PC-3 (cell line): ENCODE measurements at regions not wholly inside any gene's neighbourhood (a gene's known extent, or its start where the extent isn't known, plus 50 kb on each side); places are given as distances from the start of the nearest gene placed in this dataset.

Experiments
- ATAC-seq: fragments of 200-7000 bp; cut with Tn5 transposase; 2 replicates; pipeline ENCODE4 v1.9.1; 2020; ENCODE audit warnings: mild to moderate bottlenecking, moderate library complexity
- BruUV-seq: library from RNA; stranded (reverse); fragments of 400-500 nt; replicated peaks from 2 replicates; lab custom pipeline; 2021; lab: Mats Ljungman, UMichigan
- CTCF ChIA-PET: fragments of 300-600 bp; sonication (Branson Sonifier 250); formaldehyde crosslinking; loops from one replicate; lab custom pipeline; 2022; ENCODE audit warnings: antibody characterized with exemption; lab: Charles Lee
- POLR2A ChIA-PET: fragments of 300-600 bp; sonication (Branson Sonifier 250); formaldehyde crosslinking; loops from one replicate; lab custom pipeline; 2022; ENCODE audit warnings: antibody characterized with exemption; ENCODE audit not compliant: unreplicated experiment; lab: Charles Lee
- DNase-seq: peaks from one replicate; pipeline ENCODE4 v3.0.0-alpha.2; 2015
- H2AFZ ChIP-seq: fragments of 300-600 bp; sonication (generic); 2 replicates; pipeline ENCODE4 v1.6.0; 2016; ENCODE audit warnings: antibody characterized with exemption, low read length
- H3F3A ChIP-seq: fragments of 300-600 bp; sonication (generic); one replicate; pipeline ENCODE4 v1.6.0; 2017; ENCODE audit warnings: antibody characterized with exemption, low read length, control low read depth, mild to moderate bottlenecking; ENCODE audit not compliant: unreplicated experiment
- H3K27ac ChIP-seq: fragments of 300-600 bp; sonication (generic); 2 replicates; pipeline ENCODE4 v1.5.1; 2016; ENCODE audit warnings: mild to moderate bottlenecking, low read length
- H3K27me3 ChIP-seq: fragments of 300-600 bp; sonication (generic); 2 replicates; pipeline ENCODE4 v1.6.1; 2016; ENCODE audit warnings: low read length, mixed read lengths
- H3K36me3 ChIP-seq: fragments of 300-600 bp; sonication (generic); 2 replicates; pipeline ENCODE4 v1.6.1; 2016; ENCODE audit warnings: low read depth, mixed run types, low read length, mixed read lengths
- H3K4me1 ChIP-seq: fragments of 300-600 bp; sonication (generic); 2 replicates; pipeline ENCODE4 v1.5.1; 2016; ENCODE audit warnings: low read length; ENCODE audit not compliant: insufficient read depth
- H3K4me2 ChIP-seq: fragments of 300-600 bp; sonication (generic); 2 replicates; pipeline ENCODE4 v1.6.0; 2016; ENCODE audit warnings: low read length
- H3K4me3 ChIP-seq: fragments of 300-600 bp; sonication (generic); 2 replicates; pipeline ENCODE4 v1.5.1; 2016; ENCODE audit warnings: mild to moderate bottlenecking, low read length, mixed read lengths
- H3K79me2 ChIP-seq: fragments of 300-600 bp; sonication (generic); 2 replicates; pipeline ENCODE4 v1.6.1; 2017; ENCODE audit warnings: low read length, mixed read lengths
- H3K9ac ChIP-seq: fragments of 300-600 bp; sonication (generic); 2 replicates; pipeline ENCODE4 v1.6.0; 2016; ENCODE audit warnings: mild to moderate bottlenecking, low read length
- H3K9me2 ChIP-seq: fragments of 300-600 bp; sonication (generic); replicated peaks from 2 replicates; pipeline ENCODE4 v1.6.1; 2016; ENCODE audit warnings: mixed run types, low read length, mixed read lengths
- H3K9me3 ChIP-seq: fragments of 300-600 bp; sonication (generic); 2 replicates; pipeline ENCODE4 v1.6.1; 2016; ENCODE audit warnings: low read length, mixed read lengths
- H4K20me1 ChIP-seq: fragments of 300-600 bp; sonication (generic); 2 replicates; pipeline ENCODE4 v1.6.1; 2016; ENCODE audit warnings: low read length, mixed read lengths
- EZH2 ChIP-seq: fragments of 300-600 bp; sonication (generic); IDR thresholded peaks from one replicate; pipeline ENCODE4 v1.6.1; 2017; ENCODE audit warnings: antibody characterized with exemption, mild to moderate bottlenecking, low read length; ENCODE audit not compliant: unreplicated experiment
- EZH2phosphoT487 ChIP-seq: fragments of 300-600 bp; sonication (generic); IDR thresholded peaks from 2 replicates; pipeline ENCODE4 v1.6.1; 2018; ENCODE audit warnings: mild to moderate bottlenecking, antibody characterized with exemption, low read length, borderline replicate concordance
- intact Hi-C: fragments of 100-400 bp; cut with micrococcal nuclease; formaldehyde crosslinking; loops from 2 replicates; pipeline ENCODE4 v1.9.0; 2023
- TF ChIP-seq, protein P1 (sequence below): fragments of 300-600 bp; sonication (generic); conservative IDR thresholded peaks from 2 replicates; pipeline ENCODE4 v1.5.1; 2017; ENCODE audit warnings: antibody characterized with exemption, low read depth, mild to moderate bottlenecking, low read length

GRCh38 chr20:11032611-11033010 is 358.8 kb upstream of the JAG1 start:
- H3K27ac ChIP-seq, result no peak overlapping the region
- no peaks in the 10 kb centered on the region for H3K4me1 ChIP-seq
- no TSS peak for BruUV-seq
- intact Hi-C loops, result no loop called here
- no peaks in the 10 kb centered on the region for H3K9me2 ChIP-seq
- no peak overlapping the region for H3K9ac ChIP-seq
- CTCF ChIA-PET, result no interaction called here
- DNase-seq, result no peak
- POLR2A ChIA-PET, result no interaction called here
- no peak for ATAC-seq
- H4K20me1 ChIP-seq, result no peaks in the 10 kb centered on the region
- H3K27me3 ChIP-seq, result no peaks in the 10 kb centered on the region
- H3K4me2 ChIP-seq, result no peak overlapping the region
- no peak overlapping the region for H2AFZ ChIP-seq
- H3F3A ChIP-seq, result no peaks in the 10 kb centered on the region
- no peaks in the 10 kb centered on the region for H3K36me3 ChIP-seq
- no peaks in the 10 kb centered on the region for H3K79me2 ChIP-seq
- no peak overlapping the region for H3K4me3 ChIP-seq
- 0 out of 2 replicates have a peak, but pooled peaks cover 3% of the 10 kb centered on the region for H3K9me3 ChIP-seq
- TF ChIP-seq EZH2phosphoT487, result no peak
- TF ChIP-seq, protein P1, sequence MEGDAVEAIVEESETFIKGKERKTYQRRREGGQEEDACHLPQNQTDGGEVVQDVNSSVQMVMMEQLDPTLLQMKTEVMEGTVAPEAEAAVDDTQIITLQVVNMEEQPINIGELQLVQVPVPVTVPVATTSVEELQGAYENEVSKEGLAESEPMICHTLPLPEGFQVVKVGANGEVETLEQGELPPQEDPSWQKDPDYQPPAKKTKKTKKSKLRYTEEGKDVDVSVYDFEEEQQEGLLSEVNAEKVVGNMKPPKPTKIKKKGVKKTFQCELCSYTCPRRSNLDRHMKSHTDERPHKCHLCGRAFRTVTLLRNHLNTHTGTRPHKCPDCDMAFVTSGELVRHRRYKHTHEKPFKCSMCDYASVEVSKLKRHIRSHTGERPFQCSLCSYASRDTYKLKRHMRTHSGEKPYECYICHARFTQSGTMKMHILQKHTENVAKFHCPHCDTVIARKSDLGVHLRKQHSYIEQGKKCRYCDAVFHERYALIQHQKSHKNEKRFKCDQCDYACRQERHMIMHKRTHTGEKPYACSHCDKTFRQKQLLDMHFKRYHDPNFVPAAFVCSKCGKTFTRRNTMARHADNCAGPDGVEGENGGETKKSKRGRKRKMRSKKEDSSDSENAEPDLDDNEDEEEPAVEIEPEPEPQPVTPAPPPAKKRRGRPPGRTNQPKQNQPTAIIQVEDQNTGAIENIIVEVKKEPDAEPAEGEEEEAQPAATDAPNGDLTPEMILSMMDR, result no peak
- no peak for TF ChIP-seq EZH2

- H3K9ac ChIP-seq, result no peak overlapping the region
- TF ChIP-seq, protein P1, result no peak
- TF ChIP-seq EZH2phosphoT487 (no peak), EZH2 (no peak)
- H3F3A ChIP-seq, result no peaks in the 10 kb centered on the region
- H3K27me3 ChIP-seq, result no peaks in the 10 kb centered on the region
- no peak overlapping the region for H3K27ac ChIP-seq
- ChIA-PET POLR2A (no interaction called here), CTCF (no interaction called here)
- intact Hi-C loops, result no loop called here
- H3K36me3 ChIP-seq, result no peaks in the 10 kb centered on the region
- H3K9me3 ChIP-seq, result 0 out of 2 replicates have a peak, but pooled peaks cover 3% of the 10 kb centered on the region
- no peaks in the 10 kb centered on the region for H4K20me1 ChIP-seq
- H3K79me2 ChIP-seq, result no peaks in the 10 kb centered on the region
- H3K4me3 ChIP-seq, result no peak overlapping the region
- no peak overlapping the region for H2AFZ ChIP-seq
- no peaks in the 10 kb centered on the region for H3K4me1 ChIP-seq
- DNase-seq (no peak), ATAC-seq (no peak)
- H3K4me2 ChIP-seq, result no peak overlapping the region
- no TSS peak for BruUV-seq
- no peaks in the 10 kb centered on the region for H3K9me2 ChIP-seq
Observed at GRCh38 chr20:11034025-11034424, 360.2 kb upstream of the JAG1 start.

DNA sequence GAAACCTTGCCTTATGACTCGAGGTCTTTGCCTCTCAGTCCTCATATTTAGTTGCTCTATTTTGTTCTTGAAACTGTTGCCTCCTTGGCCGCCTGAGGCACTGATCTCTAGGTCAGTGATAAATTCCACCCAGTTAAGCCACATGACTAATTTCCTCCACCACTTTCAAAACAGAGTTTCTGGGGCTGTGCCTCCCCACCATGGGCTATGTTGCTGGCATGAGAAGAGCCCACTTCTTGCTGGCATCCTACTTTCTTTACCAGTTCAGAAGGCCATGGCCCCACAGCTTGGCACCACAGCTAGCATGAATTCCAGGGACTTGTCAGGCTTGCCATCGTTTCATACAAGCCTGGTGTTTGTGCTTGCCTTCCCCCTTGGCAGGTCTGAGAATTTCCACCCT is 361.4 kb upstream of the JAG1 start:
- H3K36me3 ChIP-seq, result no peaks in the 10 kb centered on the region
- H3K4me3 ChIP-seq, result no peak overlapping the region
- no peak for DNase-seq
- BruUV-seq, result no TSS peak
- H3K27me3 ChIP-seq, result no peaks in the 10 kb centered on the region
- TF ChIP-seq, protein P1, result no peak
- TF ChIP-seq EZH2 (no peak), EZH2phosphoT487 (no peak)
- no peak overlapping the region for H3K4me2 ChIP-seq
- POLR2A ChIA-PET, result no interaction called here
- no peaks in the 10 kb centered on the region for H3K4me1 ChIP-seq
- no peaks in the 10 kb centered on the region for H3K9me2 ChIP-seq
- no peak overlapping the region for H3K9ac ChIP-seq
- intact Hi-C loops, result no loop called here
- H3K9me3 ChIP-seq, result 0 out of 2 replicates have a peak, but pooled peaks cover 3% of the 10 kb centered on the region
- no peak overlapping the region for H3K27ac ChIP-seq
- H4K20me1 ChIP-seq, result no peaks in the 10 kb centered on the region
- no peak overlapping the region for H2AFZ ChIP-seq
- CTCF ChIA-PET, result no interaction called here
- no peaks in the 10 kb centered on the region for H3F3A ChIP-seq
- H3K79me2 ChIP-seq, result no peaks in the 10 kb centered on the region
- no peak for ATAC-seq
